ENCODE measurements at regions not wholly inside any gene's neighbourhood (a gene's known extent, or its start where the extent isn't known, plus 50 kb on each side); places are given as distances from the start of the nearest gene placed in this dataset.
"Not testable (repeated sequence)": the region's sequence is repeated elsewhere in the genome, so short reads cannot be mapped to it uniquely, and the experiment has no call there.

DNA sequence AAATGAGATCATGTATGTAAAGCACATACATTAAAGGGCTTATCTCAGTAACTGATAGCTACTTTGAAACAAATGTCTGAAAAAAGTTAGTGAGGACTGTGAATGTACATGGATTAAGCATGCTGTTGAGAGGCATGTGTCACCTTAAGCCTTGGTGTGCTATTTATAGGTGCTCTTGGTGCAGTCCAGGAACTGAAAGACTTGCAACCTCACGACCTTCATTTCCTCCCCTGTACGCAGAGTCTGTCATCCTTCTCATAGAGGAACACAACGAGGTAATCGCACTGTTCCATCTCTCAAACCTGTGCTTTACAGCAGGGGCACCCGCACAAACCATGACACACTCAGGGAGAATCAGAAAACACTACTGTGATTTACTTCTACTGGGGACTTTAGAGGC is 65.6 kb downstream of the UFM1 start:
- no peak for DNase-seq

DNA sequence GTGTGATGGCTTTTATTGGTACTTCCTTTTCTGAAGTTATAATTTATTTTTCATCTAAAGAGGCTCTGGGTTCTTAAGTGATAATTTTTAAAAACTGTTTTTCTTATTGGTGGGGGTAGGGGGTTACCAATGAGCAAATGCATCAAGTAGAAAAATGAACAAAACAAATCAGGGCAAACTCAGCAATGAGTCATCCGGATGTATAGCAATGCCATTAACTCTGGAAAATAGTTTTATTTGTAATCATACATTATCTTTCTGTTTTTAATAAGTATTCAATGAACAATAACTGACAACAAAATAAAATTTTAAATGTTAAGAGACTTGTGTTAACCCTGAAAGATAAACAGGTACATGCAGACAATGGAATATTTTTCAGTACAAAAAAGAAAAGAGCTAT is 67.6 kb downstream of the UFM1 start:
- DNase-seq, result no peak

DNA sequence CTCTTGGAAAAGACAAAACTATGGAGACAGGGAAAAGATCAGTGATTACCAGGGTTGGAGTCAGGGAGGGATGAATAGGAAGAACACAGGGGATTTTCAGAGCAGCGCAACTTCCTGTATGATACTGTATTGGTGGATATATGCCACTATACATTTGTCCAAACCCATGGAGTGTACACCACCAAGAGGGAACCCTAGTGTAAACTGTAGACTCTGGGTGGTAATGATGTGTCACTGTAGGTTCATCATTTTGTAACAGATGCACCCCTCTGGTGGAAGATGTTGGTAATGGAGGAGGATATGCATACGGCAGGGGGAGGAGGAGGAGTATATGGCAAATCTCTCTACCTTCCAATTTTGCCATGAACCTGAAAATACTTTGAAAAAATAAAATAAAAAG is 68.1 kb downstream of the UFM1 start:
- no peak for DNase-seq

DNA sequence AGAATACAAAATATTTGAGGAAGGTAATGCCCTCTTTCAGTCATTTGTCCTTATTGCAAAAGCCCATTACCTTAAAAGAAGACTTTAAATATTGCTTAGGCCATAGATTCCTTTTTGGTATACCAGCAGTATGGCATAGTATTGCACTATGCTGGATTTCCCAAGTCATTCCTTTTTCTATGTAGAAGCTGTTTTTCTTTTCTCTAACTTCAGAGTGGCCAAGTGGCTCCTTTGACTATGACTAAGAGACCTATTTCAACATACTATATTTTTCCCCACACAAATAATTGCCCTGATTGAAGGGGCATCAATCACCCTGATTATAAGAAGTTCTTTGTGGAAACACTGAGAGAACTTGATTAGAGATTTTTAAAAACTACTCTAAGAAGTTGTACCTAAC is 68.6 kb downstream of the UFM1 start:
- no peak for DNase-seq

DNA sequence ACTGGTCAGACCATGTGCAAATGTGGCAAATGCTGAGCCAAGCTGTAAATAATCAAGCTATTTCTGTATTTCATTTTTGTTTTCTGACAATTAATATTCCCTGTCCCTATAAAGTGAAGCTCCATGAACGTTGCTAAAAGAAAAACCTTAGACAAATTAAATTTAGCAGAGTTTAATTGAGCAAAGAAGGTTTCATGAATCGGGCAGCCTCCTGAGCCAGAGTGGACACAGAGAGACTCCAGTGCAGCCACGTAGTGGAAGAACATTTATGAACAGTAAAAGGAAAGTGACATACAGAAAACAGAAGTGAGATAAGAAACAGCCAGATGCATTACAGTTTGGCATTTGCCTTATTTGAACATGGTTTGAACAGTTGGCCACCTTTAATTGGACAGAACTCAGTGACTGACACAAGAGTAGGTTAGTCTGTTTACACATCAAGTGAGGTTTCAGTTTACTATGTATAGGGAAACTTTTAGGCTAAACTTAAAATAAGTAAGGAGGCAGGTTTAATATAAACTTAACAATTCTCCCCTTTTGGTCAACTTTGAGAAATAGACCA is 69.7 kb downstream of the UFM1 start:
- no peak for DNase-seq

- no peak for DNase-seq
Measured at GRCh38 chr13:38421590-38422560, 72.2 kb downstream of the UFM1 start.

DNA sequence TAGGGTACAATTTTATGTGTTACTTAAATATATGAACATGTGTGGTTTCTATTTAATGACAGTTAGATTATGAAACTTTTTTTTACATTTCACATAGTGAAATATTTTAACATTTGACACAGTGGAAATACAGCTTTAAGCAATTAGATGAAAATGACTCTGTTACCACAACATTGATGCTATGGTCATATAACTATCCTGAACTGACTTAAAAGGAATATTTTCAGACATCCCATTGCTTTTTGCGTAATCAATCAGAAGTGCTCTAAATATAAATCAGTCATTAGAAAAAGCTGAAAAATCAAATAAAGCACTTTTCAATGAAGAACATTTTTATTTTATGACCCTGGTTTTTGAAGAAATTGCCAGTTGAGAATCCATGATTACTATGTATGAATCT is 80.3 kb downstream of the UFM1 start:
- DNase-seq, result no peak

DNA sequence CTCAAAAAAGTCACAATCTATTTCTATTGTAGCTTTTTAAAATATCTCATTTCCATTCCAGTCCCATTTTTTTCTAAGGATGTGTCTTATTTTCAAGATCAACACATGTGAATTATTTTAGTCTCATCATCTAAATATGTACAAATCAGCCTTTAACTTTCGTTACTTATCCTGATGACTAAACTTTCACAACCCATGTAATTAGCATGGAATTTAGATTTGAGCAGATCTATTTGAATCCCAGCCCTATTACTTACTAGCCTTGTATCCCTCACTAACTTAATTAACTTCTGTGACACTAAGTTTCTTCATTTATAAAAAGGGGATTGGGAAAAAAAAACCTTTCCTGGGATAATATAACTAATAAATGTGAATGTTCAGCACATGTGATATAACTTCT is 81.1 kb downstream of the UFM1 start:
- DNase-seq, result no peak

GRCh38 chr13:38440666-38441065 is 91.0 kb downstream of the UFM1 start:
- no peak for DNase-seq

DNA sequence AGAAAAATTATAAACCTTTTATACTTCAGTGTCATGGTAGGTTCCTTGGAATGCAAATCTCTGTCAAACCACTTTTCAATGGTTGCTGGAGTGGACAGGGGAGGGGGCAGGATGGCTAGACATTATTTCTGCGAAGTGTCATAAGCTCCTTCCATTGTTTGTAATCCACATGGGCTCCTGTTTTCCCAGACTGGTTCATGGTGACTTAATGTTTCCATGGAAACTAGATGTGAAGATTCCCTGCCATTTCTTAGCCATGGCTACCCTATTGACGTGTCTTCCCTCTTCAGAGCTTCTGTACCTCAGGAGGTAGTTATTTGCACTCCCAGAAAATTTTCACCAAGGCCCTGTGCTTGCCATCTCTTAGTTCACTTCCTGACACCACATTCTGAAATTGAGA is 95.3 kb downstream of the UFM1 start:
- DNase-seq, result no peak

- DNase-seq, result no peak
Measured at GRCh38 chr13:38452656-38453055, 103.0 kb downstream of the UFM1 start.

DNA sequence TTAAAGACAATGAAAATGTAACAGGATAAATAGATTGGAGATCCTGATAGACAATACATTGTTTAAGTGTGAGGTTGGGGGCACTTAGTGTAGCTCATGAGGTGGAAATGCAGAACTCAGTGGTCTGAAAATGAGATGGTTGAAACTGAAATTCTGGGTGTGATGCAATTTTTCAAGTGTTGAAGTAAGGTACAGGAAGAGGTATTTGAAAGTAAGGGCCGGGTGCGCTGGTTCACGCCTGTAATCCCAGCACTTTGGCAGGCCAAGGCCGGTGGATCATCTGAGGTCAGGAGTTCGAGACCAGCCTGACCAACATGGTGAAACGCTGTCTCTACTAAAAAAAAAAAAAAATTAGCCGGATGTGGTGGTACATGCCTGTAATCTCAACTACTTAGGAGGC is 113.0 kb downstream of the UFM1 start:
- no peak for DNase-seq

DNA sequence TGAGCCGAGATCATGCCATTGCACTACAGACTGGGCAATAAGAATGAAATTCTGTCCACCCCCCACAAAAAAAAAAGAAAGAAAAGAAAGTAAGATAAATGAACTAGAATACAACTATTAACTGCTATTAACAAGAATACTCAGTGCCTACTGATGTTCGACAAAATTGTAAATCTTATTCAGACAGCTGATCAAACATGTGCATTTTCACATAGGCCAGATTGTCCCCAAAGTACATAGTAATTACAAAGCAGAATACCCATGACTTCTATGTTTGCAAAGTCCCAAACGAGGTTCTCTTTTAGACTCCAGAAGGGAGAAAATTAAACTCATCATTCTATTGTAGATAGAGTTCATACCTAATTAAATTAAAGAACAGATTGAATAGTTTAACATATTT is 113.4 kb downstream of the UFM1 start:
- DNase-seq, result no peak

- not testable (repeated sequence) for DNase-seq
Measured at GRCh38 chr13:38472411-38472810, 122.8 kb downstream of the UFM1 start.

- DNase-seq, result no peak
Measured at GRCh38 chr13:38473305-38473704, 123.7 kb downstream of the UFM1 start.

- no peak for DNase-seq
Measured at GRCh38 chr13:38477676-38478075, 128.0 kb downstream of the UFM1 start.

GRCh38 chr13:38483623-38484022 is 134.0 kb downstream of the UFM1 start:
- DNase-seq, result no peak

- no peak for DNase-seq
Measured at GRCh38 chr13:38490657-38491056, 141.0 kb downstream of the UFM1 start.

- DNase-seq, result no peak
Measured at GRCh38 chr13:38494445-38494844, 144.8 kb downstream of the UFM1 start.

DNA sequence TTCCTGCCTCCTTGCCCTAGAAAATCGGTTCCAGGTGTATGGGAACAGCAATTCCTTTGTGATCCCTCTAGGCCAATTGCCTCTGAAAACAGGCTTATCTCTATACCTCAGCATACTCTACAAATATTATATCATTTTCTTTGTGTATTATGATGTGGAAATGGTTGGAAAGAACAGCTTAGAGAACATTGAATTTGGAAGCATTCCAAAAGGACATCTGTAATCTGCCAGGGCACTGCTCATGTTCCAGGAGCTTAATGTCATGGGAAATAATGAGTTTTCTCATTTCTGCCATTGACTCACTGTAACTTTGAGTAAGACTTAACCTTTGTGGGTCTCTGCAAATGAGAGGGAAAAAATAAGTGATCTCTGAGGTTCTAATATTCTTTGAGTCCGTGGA is 147.3 kb downstream of the UFM1 start:
- DNase-seq, result no peak

- DNase-seq, result no peak
Measured at GRCh38 chr13:38498271-38498670, 148.6 kb downstream of the UFM1 start.

DNA sequence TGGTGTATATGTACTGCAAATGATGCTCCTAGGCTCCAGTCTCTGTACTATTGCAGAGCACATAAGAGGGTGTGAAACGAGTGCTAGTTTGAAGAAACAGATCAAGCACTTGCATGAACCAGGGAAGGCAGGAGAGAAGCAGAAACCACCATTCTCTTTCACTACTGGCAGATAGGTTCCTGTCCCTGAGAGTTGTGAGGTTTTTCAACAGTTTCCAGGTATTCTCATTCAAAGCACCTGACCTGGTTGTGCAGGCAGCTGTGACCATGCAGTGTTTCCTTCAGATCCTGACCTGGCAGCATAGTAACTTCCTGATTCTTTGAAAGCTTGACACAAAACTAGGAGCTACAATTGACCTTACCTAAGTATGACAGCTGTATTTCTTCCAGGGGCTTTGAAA is 164.9 kb downstream of the UFM1 start:
- DNase-seq, result no peak

GRCh38 chr13:38518328-38518727 is 168.5 kb upstream of the FREM2 start:
- DNase-seq, result no peak

- DNase-seq, result no peak
Measured at GRCh38 chr13:38519229-38519911, 167.5 kb upstream of the FREM2 start.

Measured in DMS79 treated with DMSO at 0.1 percent for 48 hours (cell line).